Right cardiac atrium (tissue), 5 donors: ENCODE measurements at regions not wholly inside any gene's neighbourhood (a gene's known extent, or its start where the extent isn't known, plus 50 kb on each side); places are given as distances from the start of the nearest gene placed in this dataset.
"Not testable (repeated sequence)": the region's sequence is repeated elsewhere in the genome, so short reads cannot be mapped to it uniquely, and the experiment has no call there.

ENCODE experiments used
- ATAC-seq, 2 donors: fragments of 200-7000 bp; cut with Tn5 transposase; one replicate each; pipeline versions ENCODE4 v1.8.0 to v1.9.1; 2020; ENCODE audit warnings: moderate library complexity in 2 of 2, mild to moderate bottlenecking in 1 of 2
- DNase-seq, 3 donors: peaks; one replicate each; pipeline ENCODE4 v3.0.0-alpha.2; 2020
- H3K27ac ChIP-seq: one replicate; pipeline ENCODE4 v1.5.1; 2013; ENCODE audit warnings: mild to moderate bottlenecking, low read length, control low read depth, moderate library complexity
- H3K27me3 ChIP-seq: one replicate; pipeline ENCODE4 v1.6.1; 2013; ENCODE audit not compliant: control insufficient read depth, insufficient read depth
- H3K4me1 ChIP-seq: one replicate; pipeline ENCODE4 v1.6.1; 2013; ENCODE audit warnings: low read length; ENCODE audit not compliant: control insufficient read depth, insufficient read depth
- H3K4me3 ChIP-seq: one replicate; pipeline ENCODE4 v1.5.1; 2013; ENCODE audit warnings: low read length, control low read depth
- H3K9me3 ChIP-seq: one replicate; pipeline ENCODE4 v1.6.1; 2013; ENCODE audit warnings: low read length; ENCODE audit not compliant: control insufficient read depth
- WGBS: extraction: QIAGEN DNeasy Blood & Tissue Kit; methylation state at CpG from one replicate; pipeline ENCODE4 v1.1.7; 2013; 5-methylcytosine and 5-hydroxymethylcytosine counted together
- intact Hi-C, 4 donors: fragments of 100-400 bp; cut with DNase I; formaldehyde crosslinking; loops; one replicate each; pipeline versions ENCODE4 v1.11.0 to v1.14.0; 2022 to 2023
- donor health status: healthy with polysubstance abuse.
- donor health status: DM: no; HTN: yes; CAD: no.
- donor health status: DM: no; HTN: no; CAD: no.
- donor health status: DM: no; HTN: yes; CAD: no; lungs with severe emphysema.
- donor health status: DM: yes; HTN: yes; CAD: no.

DNA sequence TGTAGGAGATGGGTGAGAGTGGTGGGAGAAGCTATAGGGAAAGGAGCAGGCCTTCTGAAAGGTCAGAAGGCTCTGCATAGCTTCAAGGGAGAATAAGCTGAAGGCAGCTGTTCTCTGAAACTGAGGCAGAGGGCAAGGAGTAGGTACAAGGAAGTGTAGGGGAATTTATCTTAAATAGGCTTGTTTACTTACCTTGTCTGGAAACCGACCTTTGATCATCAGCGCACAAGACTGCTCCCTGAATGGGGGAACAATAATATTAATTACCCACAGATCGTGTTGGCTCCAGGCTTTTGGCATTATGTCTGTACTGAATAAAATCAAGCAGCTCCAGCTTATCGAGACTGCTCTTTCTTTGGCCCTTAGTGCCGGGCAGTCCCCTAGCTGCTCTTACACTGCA is 175.5 kb upstream of the MAGEB16 start:
- Histone ChIP-seq H3K4me1 (no peaks in the 10 kb centered on the region), H3K4me3 (no peak overlapping the region), H3K27ac (no peak overlapping the region), H3K27me3 (no peaks in the 10 kb centered on the region), H3K9me3 (no peaks in the 10 kb centered on the region)
- intact Hi-C loops: no loop called here
- DNase-seq (no peak), ATAC-seq (no peak)
- 94% methylated on average over 5 of the region's 5 CpGs for WGBS

DNA sequence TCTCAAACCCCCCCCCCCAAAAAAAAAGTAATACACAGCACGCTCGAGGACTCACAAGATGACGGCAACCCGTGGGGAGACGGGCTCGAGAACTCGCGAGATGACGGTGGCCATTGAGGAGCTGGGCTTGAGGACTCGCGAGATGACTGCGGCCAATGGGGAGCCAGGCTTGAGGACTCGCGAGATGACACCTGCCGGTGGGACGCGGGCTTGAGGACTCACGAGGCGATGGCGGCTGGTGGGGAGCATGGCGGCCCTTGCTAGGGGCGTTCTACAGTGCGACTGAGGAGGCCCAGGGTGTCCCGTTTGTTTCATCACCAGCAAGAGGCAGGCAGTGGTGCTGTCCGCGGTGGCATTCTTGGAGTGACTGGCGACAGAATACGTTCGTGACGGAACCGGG is 172.4 kb upstream of the MAGEB16 start:
- intact Hi-C loops: no loop called here
- H3K4me1 ChIP-seq: no peaks in the 10 kb centered on the region
- 96% methylated on average over 30 of the region's 31 CpGs for WGBS

DNA sequence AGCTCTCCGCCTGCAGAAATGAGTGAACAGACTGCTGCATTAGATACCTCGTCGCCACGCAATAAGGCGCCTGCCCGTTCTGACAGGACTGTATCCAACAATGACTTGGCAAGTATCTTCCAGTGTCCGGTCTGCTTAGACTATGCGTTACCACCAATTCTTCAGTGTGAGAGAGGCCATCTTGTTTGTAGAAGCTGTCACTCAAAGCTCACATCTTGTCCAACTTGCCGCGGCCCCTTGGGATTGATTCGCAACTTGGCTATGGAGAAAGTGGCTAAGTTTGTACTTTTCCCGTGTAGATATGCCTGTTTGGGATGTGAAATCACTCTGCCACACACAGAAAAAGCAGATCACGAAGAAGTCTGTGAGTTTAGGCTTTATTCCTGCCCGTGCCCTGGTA is 172.0 kb upstream of the MAGEB16 start:
- ATAC-seq (no peak), DNase-seq (no peak)
- 94% methylated on average over 14 of the region's 14 CpGs for WGBS
- Histone ChIP-seq H3K4me3 (no peak overlapping the region), H3K27me3 (no peaks in the 10 kb centered on the region), H3K9me3 (no peaks in the 10 kb centered on the region), H3K4me1 (no peaks in the 10 kb centered on the region), H3K27ac (no peak overlapping the region)
- intact Hi-C loops: no loop called here

More for the DNA sequence above, 172.4 kb upstream of the MAGEB16 start:
- ATAC-seq: no peak
- Histone ChIP-seq H3K9me3 (no peaks in the 10 kb centered on the region), H3K4me3 (no peak overlapping the region), H3K27me3 (no peaks in the 10 kb centered on the region), H3K27ac (no peak overlapping the region)
- peak in 2 of 3 donors; percentile 3 to 43 for DNase-seq

DNA sequence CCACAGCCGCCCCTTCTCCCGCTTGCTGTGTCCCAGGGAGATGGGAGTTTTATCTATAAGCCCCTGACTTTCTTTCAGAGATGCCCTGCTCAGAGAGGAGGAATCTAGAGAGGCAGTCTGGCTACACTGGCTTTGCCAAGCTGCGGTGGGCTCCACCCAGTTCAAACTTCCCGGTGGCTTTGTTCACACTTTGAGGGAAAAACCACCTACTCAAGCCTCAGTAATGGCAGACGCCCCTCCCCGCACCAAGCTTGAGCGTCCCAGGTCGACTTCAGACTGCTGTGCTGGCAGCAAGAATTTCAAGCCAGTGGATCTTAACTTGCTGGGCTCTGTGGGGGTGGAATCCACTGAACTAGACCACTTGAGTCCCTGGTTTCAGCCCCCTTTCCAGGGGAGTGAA is 162.2 kb upstream of the MAGEB16 start:
- DNase-seq, intact Hi-C loops, H3K27me3 ChIP-seq, H3K4me1 ChIP-seq, H3K4me3 ChIP-seq, ATAC-seq, H3K27ac ChIP-seq, H3K9me3 ChIP-seq: not testable (repeated sequence)
- WGBS: 84% methylated on average over 8 of the region's 8 CpGs

DNA sequence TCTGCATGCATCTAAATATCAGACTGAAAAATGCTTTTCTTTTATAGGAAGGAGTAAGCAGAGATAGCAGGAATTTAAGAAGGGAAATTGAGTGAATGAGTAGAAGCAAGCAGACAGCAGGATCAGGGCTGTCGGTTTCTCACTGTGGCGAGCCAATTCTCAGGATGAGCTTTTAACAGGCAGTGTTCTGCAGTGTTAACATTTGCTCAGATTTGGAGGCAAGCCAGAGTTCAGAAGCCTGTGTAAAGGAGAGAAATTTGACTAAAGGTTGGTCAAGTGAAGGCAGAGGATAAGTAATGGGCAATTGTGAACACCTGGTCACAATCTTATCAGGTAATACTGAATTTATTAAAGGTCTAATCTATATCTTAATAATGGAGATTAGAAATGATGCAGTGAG is 133.3 kb upstream of the MAGEB16 start:
- intact Hi-C loops: no loop called here
- no peak overlapping the region for H3K27ac ChIP-seq
- no peaks in the 10 kb centered on the region for H3K27me3 ChIP-seq
- 20% methylated on average over 2 of the region's 2 CpGs for WGBS
- H3K4me3 ChIP-seq: no peak overlapping the region
- no peaks in the 10 kb centered on the region for H3K9me3 ChIP-seq
- H3K4me1 ChIP-seq: no peaks in the 10 kb centered on the region
- no peak for ATAC-seq
- no peak for DNase-seq

DNA sequence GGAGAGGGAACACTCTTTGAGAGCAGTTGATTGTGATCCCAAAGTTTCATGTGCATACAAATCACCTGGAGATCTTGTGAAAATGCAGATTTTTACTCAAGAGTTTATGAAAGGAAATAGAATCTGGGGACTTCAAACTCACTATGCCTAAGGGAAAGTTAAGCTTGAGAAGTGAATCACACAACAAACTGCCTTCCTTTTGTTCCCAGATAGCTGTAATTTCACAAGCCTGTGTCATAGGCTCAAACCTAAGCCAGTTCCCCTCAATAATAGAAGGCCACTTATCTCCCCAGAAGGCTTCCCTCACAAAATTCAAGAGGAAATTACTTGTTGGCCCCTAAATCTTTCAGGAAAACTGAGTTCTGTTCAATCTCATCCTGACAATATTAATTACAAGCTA is 132.8 kb upstream of the MAGEB16 start:
- no peak for ATAC-seq
- Histone ChIP-seq H3K27ac (no peak overlapping the region), H3K27me3 (no peaks in the 10 kb centered on the region), H3K9me3 (no peaks in the 10 kb centered on the region), H3K4me1 (no peaks in the 10 kb centered on the region), H3K4me3 (no peak overlapping the region)
- intact Hi-C loops: no loop called here
- no peak for DNase-seq

DNA sequence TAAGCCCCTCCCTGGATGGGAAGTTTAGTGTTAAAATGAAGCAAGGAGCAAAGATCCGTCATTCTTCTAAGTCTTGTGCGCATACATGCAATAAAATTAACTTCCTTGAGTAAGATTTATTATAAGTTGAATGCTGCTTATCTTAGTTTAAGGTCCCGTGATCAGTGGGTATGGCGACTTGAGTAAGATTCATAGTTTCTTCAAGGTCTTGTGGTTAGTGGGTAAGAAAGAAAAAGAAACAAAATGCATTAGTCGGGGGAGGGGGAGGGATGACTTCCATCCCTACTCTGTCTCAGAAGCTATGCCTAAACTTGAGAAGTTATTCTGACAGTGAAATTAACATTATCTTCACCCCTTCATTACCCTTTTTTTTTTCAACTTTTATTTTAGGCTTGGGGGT is 127.3 kb upstream of the MAGEB16 start:
- DNase-seq: no peak
- WGBS: 88% methylated on average over 5 of the region's 5 CpGs
- H3K9me3 ChIP-seq: no peaks in the 10 kb centered on the region
- intact Hi-C loops: no loop called here
- no peaks in the 10 kb centered on the region for H3K27me3 ChIP-seq
- ATAC-seq: no peak
- no peaks in the 10 kb centered on the region for H3K4me1 ChIP-seq
- no peak overlapping the region for H3K27ac ChIP-seq
- no peak overlapping the region for H3K4me3 ChIP-seq

DNA sequence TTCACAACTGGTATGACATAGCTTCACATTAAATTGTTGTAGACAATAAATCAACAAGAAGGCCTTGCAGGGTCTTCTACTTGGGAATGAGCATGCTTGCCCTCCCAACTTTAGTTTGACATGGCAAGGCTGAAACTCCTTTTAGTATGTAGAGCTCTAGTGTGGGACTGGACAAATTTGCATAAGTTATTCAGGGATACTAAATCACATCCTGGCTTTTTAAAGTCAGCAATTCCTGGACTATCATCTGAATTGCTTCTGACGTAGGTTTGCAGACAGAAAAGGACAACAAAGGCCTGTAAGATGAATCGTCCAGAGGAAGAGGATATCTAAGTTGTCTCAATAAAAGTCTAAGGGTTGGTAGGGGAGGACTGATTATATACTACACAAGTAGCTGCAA is 123.0 kb upstream of the MAGEB16 start:
- H3K4me3 ChIP-seq: no peak overlapping the region
- no peak for DNase-seq
- 55% methylated on average over 2 of the region's 2 CpGs for WGBS
- no peak for ATAC-seq
- intact Hi-C loops: no loop called here
- no peaks in the 10 kb centered on the region for H3K4me1 ChIP-seq
- no peak overlapping the region for H3K27ac ChIP-seq
- no peaks in the 10 kb centered on the region for H3K27me3 ChIP-seq
- no peaks in the 10 kb centered on the region for H3K9me3 ChIP-seq

DNA sequence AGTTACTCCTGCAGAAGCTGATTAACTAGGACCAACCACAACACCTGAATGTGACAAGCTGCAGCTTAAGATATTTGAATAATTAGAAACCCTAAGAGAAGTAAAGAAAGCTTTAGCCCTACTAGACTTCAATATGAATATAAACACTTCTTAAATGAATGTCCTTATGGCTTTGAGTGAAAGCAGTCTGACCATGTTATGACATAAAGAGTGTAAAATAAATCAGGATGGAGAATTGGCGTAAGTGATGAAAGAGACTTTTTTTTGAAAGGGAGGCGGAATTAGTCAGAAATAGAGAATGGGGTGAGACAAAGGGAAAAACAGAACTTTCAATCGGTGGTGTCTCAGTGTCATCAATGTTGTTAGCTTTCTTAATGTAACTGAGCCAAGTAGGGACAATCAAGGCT is 117.2 kb upstream of the MAGEB16 start:
- H3K9me3 ChIP-seq: no peaks in the 10 kb centered on the region
- 97% methylated on average over 3 of the region's 3 CpGs for WGBS
- intact Hi-C loops: no loop called here

DNA sequence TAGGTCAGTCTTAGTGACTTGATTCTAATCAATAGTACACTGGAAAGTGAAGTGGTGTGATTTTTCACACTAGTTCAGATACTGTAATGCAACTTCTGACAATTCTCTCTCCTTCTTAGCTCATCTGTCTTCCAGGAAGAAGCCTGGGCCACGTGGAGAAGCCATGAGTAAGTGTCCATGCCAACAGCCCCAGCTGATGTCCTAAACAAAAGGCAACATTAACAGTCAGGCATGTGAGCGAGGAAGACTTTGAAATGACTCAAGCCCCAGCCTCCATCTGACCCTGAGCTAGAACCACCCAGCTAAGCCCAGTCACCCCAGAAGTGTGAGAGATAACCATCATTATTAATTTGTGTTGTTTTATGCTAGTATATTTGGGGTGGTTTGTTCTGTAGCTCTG is 115.7 kb upstream of the MAGEB16 start:
- Histone ChIP-seq H3K4me3 (no peak overlapping the region), H3K9me3 (no peaks in the 10 kb centered on the region), H3K27ac (no peak overlapping the region), H3K4me1 (no peaks in the 10 kb centered on the region), H3K27me3 (no peaks in the 10 kb centered on the region)
- WGBS: 54% methylated on average over 2 of the region's 2 CpGs
- DNase-seq: no peak
- no peak for ATAC-seq
- intact Hi-C loops: no loop called here

More for the DNA sequence above, 117.2 kb upstream of the MAGEB16 start:
- H3K4me1 ChIP-seq: no peaks in the 10 kb centered on the region
- H3K27ac ChIP-seq: no peak overlapping the region
- H3K4me3 ChIP-seq: no peak overlapping the region
- DNase-seq (no peak), ATAC-seq (no peak)
- no peaks in the 10 kb centered on the region for H3K27me3 ChIP-seq

DNA sequence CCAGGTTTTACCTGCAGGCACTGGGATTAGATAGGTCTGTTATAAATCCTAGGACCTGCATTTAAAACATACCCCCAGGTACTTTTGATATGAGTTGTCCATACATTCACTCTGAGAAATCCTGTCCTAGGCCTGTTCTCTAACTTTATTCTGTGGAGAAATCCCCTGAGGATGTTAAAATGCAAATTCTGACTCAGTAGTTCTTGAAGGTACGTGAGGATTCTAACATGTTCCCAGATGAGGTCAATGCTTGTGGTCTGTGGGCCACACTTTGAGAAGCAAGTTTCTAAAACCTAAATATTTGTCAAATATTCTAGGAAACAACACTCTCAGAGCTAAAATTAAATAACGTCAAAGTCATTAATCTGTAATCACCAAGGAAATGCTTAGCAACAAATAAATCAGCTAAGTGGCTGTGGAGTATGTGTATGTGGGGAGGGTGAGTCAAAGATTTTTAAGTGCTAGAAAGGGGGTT is 101.3 kb upstream of the MAGEB16 start:
- DNase-seq: no peak
- Histone ChIP-seq H3K27ac (no peak overlapping the region), H3K27me3 (no peaks in the 10 kb centered on the region), H3K4me1 (no peaks in the 10 kb centered on the region), H3K9me3 (no peaks in the 10 kb centered on the region), H3K4me3 (no peak overlapping the region)
- no peak for ATAC-seq
- intact Hi-C loops: no loop called here
- 75% methylated on average over 2 of the region's 2 CpGs for WGBS

DNA sequence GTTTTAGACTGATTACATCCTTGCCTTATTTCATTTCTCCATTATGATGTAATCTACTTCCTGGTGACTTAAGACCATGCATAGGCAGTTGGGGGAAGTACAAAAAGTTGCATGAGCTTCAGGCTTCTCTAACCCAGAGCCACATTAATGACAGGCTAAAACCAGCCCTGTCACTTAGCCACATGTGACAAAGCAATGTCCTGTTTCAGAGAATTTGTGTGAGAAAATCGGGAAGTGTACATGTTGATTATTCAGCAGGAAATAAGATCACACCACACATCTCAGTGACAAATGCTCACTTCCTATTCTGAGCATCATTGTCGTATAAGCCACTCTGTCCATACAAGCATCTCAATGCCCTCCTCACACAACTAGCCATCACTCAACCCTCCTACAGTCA is 98.5 kb upstream of the MAGEB16 start:
- Histone ChIP-seq H3K4me1 (no peaks in the 10 kb centered on the region), H3K9me3 (no peaks in the 10 kb centered on the region), H3K4me3 (no peak overlapping the region), H3K27ac (no peak overlapping the region), H3K27me3 (no peaks in the 10 kb centered on the region)
- no peak for ATAC-seq
- 48% methylated on average over 2 of the region's 2 CpGs for WGBS
- intact Hi-C loops: no loop called here
- no peak for DNase-seq
